GM18499 (cell line): ENCODE measurements at regions not wholly inside any gene's neighbourhood (a gene's known extent, or its start where the extent isn't known, plus 50 kb on each side); places are given as distances from the start of the nearest gene placed in this dataset.

Source experiments
- ATAC-seq: cut with Tn5 transposase; IDR thresholded peaks from one replicate; pipeline ENCODE4 v1.9.1; 2021; ENCODE audit warnings: moderate number of reproducible peaks; ENCODE audit not compliant: insufficient read depth, unreplicated experiment

- ATAC-seq = no peak
Measured at GRCh38 chr10:53749439-53749838, 976.9 kb upstream of the MBL2 start.

DNA sequence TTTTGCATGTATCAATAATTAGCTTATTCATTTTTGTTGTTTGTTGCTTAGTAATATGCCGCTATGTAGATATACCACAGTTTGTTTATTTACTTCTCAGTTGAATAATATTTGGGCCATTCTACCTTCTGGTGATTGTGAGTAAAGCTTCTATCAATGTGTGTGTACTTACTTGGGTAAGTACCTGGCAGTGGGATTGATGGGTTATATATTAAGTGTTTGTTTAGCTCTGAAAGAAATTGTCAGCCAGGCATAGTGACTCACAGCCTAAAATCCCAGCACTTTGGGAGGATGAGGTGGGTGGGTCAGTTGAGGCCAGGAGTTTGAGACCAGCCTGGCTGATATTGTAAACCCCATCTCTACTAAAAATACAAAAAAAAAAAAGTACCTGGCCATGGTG is 975.7 kb upstream of the MBL2 start:
- no peak for ATAC-seq

- no peak for ATAC-seq
Measured at GRCh38 chr10:53744746-53745145, 972.2 kb upstream of the MBL2 start.

GRCh38 chr10:53744176-53744575 is 971.6 kb upstream of the MBL2 start:
- no peak for ATAC-seq

- ATAC-seq = no peak
Measured at GRCh38 chr10:53737132-53737531, 964.5 kb upstream of the MBL2 start.

DNA sequence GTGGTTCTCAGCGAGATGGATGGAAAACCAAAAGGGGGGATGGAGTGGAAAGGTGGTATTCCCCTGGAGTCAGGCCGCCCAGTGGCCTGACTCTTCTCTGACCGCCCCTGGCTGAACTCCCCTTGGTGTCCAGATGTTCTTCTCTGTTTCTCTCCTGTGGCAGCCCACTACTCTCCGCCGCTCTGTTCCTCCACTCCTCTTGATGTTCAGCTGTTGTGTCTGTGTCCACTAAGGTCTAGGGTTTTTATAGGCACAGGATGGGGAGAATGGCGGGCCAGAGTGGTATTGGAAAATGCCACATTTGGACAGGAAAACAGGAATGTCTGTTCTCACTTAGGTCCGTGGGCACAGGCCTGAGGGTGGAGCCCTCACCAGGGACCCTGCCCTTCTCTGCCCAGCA is 954.3 kb upstream of the MBL2 start:
- no peak for ATAC-seq

GRCh38 chr10:53724581-53724980 is 952.0 kb upstream of the MBL2 start:
- ATAC-seq = no peak

DNA sequence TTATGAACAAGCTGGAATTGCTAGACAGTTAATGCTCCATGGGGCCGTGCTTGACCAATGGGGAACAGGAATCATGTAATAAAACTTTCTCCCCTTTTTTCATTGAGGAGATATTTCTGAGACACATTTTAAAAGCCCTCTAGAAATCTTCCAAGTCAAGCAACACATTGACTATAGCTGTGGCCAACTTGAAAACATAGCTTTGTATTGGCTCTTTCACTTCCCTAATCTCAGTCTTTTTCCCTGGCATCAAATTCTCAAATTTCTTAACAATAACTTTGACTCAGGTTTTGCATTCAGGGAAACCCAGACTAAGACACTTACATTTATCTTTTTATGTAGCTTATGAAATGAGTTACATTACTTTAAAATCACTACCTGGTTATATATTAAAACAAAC is 947.1 kb upstream of the MBL2 start:
- no peak for ATAC-seq

DNA sequence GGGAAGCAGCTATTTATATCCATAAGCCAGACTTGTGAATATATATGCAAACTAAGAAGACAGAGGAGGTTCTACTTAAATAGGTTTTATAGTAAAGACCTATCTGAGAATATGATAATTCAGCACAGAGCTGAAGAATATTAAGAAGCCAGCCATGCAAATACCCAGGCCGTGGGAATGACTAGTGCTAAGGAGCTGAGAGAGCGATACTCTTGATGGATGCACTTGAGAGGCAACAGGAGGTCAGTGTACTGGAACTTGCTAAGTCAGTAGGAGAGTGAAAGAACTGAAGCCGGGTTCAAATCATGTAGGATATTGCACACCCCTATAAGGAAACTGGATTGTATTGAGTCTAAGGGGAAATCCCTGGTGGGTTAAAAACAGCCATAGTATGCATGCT is 943.6 kb upstream of the MBL2 start:
- ATAC-seq = no peak

GRCh38 chr10:53713431-53713830 is 940.8 kb upstream of the MBL2 start:
- ATAC-seq = no peak

DNA sequence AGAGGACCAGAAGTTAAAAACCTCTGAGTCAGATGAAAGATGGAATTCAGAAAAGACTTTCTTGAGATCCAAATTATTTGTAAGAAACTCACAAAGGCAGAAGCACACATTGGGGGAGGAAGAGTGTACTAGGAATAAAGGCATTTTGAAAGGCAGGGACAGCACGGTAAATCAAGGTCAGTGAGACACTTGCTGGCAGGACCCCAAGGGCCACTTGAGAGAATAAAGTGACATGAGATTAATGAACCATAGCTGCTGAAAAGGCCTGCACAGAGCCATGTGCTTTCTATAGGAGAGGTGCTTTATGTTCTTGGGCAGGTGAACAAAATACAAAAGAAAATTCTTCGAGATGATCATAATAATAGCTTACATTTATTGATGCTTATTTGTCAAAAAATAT is 929.9 kb upstream of the MBL2 start:
- no peak for ATAC-seq

- ATAC-seq = no peak
Measured at GRCh38 chr10:53701213-53701612, 928.6 kb upstream of the MBL2 start.

- ATAC-seq = no peak
Measured at GRCh38 chr10:53700278-53700677, 927.7 kb upstream of the MBL2 start.

DNA sequence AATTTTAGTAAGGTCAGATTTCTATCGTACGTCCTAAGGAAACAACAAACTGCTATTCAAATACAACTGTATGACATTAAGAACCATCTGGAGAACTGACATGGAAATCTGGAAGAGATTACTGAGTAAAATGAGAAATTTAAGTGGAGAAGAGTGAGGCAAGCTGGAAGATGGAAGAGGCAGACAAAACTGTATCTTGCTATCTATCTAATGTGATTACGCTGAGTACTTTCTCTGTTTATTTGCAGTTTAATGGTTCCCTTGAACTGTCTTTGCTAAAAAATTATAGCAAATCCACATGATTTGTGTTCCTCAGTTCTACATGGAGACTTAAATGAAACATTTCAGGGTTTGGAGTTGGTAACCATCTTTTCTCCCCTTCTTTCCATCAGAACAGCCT is 927.1 kb upstream of the MBL2 start:
- no peak for ATAC-seq

GRCh38 chr10:53699231-53699630 is 926.6 kb upstream of the MBL2 start:
- ATAC-seq = no peak

- ATAC-seq = no peak
Measured at GRCh38 chr10:53697038-53697437, 924.5 kb upstream of the MBL2 start.

- ATAC-seq = no peak
Measured at GRCh38 chr10:53690524-53691240, 918.1 kb upstream of the MBL2 start.

DNA sequence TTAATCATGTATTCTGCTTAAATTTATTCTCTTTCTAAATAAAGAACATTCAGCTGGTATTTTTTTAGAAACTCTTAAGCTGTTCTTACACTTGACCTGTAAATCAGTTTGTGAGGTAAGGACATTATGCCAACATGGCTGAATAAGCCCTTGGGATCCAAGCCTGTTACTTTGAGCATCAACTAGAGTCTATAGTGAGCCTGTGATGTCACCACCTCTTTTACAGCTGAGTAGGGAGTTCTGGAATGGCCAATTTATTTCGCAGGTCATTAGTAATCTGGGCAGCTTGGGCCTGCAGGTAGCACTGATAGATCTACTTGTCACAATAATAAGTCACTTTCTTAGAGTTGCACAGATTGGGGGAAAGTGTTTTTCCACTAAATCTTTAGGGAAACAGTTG is 915.2 kb upstream of the MBL2 start:
- ATAC-seq = no peak

GRCh38 chr10:53682885-53683284 is 910.3 kb upstream of the MBL2 start:
- no peak for ATAC-seq

DNA sequence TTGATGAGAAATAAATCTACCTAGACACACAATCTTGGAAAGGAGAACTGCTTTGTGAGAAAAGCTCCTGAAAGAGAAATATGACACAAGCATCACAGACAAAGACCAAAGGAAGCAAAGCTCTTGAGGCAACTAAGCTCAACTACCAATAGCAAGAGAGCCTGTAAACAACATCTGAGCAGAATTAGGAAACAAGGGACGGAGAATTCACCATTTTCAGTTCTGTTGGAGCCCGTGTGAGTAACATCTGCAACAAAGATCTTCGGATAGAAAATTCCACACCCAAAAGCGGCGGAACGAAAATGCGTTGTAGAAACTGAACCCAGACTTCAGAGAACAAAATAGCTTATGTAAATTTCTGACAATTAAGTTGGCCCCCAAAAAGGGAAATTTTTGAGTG is 909.9 kb upstream of the MBL2 start:
- ATAC-seq = no peak

DNA sequence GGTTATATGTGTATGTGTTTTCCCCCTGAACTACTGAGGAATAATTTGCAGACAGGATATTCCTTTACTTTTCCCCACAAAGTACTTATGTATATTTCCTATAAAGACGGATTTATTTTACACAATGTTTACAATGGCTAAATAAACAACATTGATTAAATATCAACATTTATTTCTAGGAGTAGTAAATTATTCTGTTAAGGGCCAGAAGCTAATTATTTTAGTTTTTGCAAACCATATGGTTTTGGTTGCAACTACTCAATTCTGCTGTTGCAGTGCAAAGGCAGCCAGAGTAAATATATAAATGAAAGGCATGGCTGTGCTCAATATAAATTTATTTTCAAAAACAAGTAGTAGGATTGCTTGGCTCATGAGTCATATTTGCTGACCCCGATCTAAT is 907.1 kb upstream of the MBL2 start:
- ATAC-seq = no peak

DNA sequence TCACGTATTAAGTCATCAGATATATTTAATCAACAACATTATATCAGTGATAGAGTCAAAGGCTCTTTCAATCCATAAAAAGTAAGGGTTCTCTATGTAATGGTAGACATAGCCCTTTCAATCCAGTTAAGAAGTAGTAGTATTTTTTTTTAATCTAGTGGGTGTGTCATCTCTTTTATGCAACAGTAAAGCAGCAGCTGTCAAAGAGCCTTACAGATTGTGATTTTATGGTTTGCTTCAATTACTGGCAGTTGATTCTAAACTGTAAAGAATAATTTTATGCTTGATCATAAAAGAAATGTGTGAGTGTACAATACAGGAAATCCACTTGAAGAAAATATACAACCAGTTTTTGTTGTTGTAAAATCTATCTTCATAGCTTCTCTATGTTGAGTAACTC is 902.6 kb upstream of the MBL2 start:
- no peak for ATAC-seq

GRCh38 chr10:53667063-53667462 is 894.5 kb upstream of the MBL2 start:
- ATAC-seq = no peak
